ENCODE measurements at regions not wholly inside any gene's neighbourhood (a gene's known extent, or its start where the extent isn't known, plus 50 kb on each side); places are given as distances from the start of the nearest gene placed in this dataset.

- Histone ChIP-seq H3K36me3 (no peaks in the 10 kb centered on the region), H3K27me3 (no peaks in the 10 kb centered on the region), H3K27ac (no peak overlapping the region), H3K4me3 (no peak overlapping the region), H3K9me3 (no peaks in the 10 kb centered on the region), H3K4me1 (no peaks in the 10 kb centered on the region)
- DNase-seq (ENCODE audit: low spot score in 2 of 2): no peak
- TF ChIP-seq, protein P1, sequence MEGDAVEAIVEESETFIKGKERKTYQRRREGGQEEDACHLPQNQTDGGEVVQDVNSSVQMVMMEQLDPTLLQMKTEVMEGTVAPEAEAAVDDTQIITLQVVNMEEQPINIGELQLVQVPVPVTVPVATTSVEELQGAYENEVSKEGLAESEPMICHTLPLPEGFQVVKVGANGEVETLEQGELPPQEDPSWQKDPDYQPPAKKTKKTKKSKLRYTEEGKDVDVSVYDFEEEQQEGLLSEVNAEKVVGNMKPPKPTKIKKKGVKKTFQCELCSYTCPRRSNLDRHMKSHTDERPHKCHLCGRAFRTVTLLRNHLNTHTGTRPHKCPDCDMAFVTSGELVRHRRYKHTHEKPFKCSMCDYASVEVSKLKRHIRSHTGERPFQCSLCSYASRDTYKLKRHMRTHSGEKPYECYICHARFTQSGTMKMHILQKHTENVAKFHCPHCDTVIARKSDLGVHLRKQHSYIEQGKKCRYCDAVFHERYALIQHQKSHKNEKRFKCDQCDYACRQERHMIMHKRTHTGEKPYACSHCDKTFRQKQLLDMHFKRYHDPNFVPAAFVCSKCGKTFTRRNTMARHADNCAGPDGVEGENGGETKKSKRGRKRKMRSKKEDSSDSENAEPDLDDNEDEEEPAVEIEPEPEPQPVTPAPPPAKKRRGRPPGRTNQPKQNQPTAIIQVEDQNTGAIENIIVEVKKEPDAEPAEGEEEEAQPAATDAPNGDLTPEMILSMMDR (IDR thresholded peaks at IDR 0.05): no peak
- intact Hi-C loops (cut with DNase I): no loop called here
Observed at GRCh38 chr13:93140912-93141311, 85.7 kb upstream of the GPC6 start.

DNA sequence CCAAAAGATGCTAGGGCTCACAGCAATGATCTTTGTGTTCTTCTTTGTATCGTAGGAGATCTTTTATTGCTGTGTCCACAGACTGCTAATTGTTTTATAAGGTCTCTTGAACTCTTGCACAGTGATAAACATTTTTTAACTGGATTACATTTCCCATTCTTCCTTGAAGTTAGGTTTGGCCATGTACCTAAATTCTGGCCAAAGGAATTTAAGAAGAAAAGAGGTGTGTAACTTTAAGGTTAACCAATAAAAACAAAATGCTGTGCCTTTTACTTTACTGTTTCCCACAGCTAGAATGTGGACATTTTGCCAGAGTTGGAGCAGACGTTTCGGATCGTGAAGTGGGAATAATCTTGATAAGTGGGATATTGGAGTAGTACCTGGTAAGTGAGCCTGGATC, 82.6 kb upstream of the GPC6 start:
- Histone ChIP-seq H3K4me3 (no peak overlapping the region), H3K4me1 (no peaks in the 10 kb centered on the region), H3K9me3 (no peaks in the 10 kb centered on the region), H3K27ac (no peak overlapping the region), H3K36me3 (no peaks in the 10 kb centered on the region), H3K27me3 (no peaks in the 10 kb centered on the region)
- DNase-seq (ENCODE audit: low spot score in 2 of 2): no peak
- TF ChIP-seq, protein P1 (IDR thresholded peaks at IDR 0.05): no peak
- intact Hi-C loops (cut with DNase I): no loop called here

DNA sequence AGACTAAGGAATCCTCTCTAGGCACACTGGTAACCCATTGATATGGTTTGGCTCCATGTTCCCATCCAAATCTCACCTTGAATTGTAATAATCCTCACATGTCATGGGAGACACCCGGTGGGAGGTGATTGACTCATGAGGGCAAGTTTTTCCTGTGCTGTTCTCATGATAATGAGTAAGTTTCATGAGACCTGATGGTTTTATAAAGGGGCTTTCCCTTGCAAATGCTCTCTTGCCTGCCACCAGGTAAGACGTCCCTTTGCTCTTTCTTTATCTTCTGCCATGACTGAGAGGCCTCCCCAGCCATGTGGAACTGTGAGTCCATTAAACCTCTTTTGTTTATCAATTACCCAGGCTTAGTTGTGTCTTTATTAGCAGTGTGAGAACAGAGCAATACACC, 81.4 kb upstream of the GPC6 start:
- Histone ChIP-seq H3K4me1 (no peaks in the 10 kb centered on the region), H3K36me3 (no peaks in the 10 kb centered on the region), H3K9me3 (no peaks in the 10 kb centered on the region), H3K27me3 (no peaks in the 10 kb centered on the region), H3K27ac (no peak overlapping the region), H3K4me3 (no peak overlapping the region)
- intact Hi-C loops (cut with DNase I): no loop called here
- DNase-seq (ENCODE audit: low spot score in 2 of 2): no peak
- TF ChIP-seq, protein P1 (IDR thresholded peaks at IDR 0.05): no peak

GRCh38 chr13:93146584-93147297, 79.9 kb upstream of the GPC6 start:
- Histone ChIP-seq H3K4me3 (no peak overlapping the region), H3K9me3 (no peaks in the 10 kb centered on the region), H3K27ac (no peak overlapping the region), H3K27me3 (no peaks in the 10 kb centered on the region), H3K36me3 (no peaks in the 10 kb centered on the region), H3K4me1 (no peaks in the 10 kb centered on the region)
- TF ChIP-seq, protein P1 (IDR thresholded peaks at IDR 0.05): no peak
- no peak for DNase-seq (ENCODE audit: low spot score in 2 of 2)
- intact Hi-C loops (cut with DNase I): no loop called here

GRCh38 chr13:93147298-93147645, 79.3 kb upstream of the GPC6 start:
- H3K4me3 ChIP-seq: no peak overlapping the region

More at GRCh38 chr13:93147298-93147645, 79.3 kb upstream of the GPC6 start:
- no peaks in the 10 kb centered on the region for H3K9me3 ChIP-seq
- no peaks in the 10 kb centered on the region for H3K4me1 ChIP-seq
- no peaks in the 10 kb centered on the region for H3K27me3 ChIP-seq
- DNase-seq (ENCODE audit: low spot score in 2 of 2): no peak
- TF ChIP-seq, protein P1 (IDR thresholded peaks at IDR 0.05): no peak
- no peaks in the 10 kb centered on the region for H3K36me3 ChIP-seq
- intact Hi-C loops (cut with DNase I): no loop called here
- no peak overlapping the region for H3K27ac ChIP-seq

Data from ascending aorta (tissue), 2 donors.